HG03460 (cell line): ENCODE measurements at regions not wholly inside any gene's neighbourhood (a gene's known extent, or its start where the extent isn't known, plus 50 kb on each side); places are given as distances from the start of the nearest gene placed in this dataset.

Source experiments
- ATAC-seq: cut with Tn5 transposase; IDR thresholded peaks from one replicate; pipeline ENCODE4 v1.9.1; 2021; ENCODE audit not compliant: unreplicated experiment

- no peak for ATAC-seq
These were observed 657.3 kb downstream of the VGLL3 start for GRCh38 chr3:86333636-86334035.

DNA sequence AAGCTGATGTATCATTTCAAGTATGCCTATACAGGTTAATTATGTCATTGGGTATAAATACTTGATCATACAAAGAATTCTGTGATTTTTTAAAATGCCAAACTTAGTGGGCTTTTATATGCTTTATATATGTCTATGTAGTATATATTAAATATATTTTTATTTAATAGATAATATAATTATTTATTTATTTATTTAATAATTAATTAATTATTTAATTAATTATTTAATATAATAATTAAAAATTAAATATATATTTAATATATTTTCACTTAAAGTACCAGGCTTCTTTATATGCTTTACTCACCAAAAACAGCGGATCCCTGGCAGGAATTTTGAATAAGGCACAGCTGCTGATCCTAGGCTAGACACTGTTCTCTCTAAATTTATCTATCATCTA lies 687.0 kb downstream of the VGLL3 start:
- ATAC-seq: no peak

DNA sequence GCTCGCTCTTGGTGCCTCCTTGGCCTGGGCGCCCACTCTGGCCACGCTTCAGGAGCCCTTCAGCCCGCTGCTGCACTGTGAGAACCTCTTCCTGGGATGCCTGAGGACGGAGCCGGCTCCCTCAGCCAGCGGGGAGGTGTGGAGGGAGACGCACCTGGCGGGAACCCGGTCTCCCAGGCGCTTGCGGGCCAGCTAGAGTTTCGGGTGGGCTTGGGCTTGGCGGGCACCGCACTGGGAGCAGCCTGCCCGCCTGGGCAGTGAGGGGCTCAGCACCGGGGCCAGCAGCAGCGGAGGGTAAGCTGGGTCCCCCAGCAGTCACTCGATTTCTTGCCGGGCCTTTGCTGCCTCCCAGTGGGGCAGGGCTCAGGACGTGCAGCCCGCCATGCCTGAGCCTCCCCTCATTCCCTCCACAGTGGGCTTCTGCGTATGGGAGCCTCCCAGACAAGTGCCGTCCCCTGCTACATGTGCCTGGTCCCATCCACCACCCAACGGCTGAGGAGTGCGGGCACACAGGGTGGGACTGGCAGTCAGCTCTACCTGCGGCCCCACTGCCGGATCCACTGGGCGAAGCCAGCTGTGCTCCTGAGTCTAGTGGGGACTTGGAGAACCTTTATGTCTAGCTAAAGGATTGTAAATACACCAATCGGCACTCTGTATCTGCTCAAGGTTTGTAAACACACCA lies 708.7 kb downstream of the VGLL3 start:
- ATAC-seq: no peak

GRCh38 chr3:86269364-86270155 lies 721.4 kb downstream of the VGLL3 start:
- no peak for ATAC-seq

- ATAC-seq: peak; percentile 54
These were observed 732.9 kb downstream of the VGLL3 start for GRCh38 chr3:86257955-86258641.

DNA sequence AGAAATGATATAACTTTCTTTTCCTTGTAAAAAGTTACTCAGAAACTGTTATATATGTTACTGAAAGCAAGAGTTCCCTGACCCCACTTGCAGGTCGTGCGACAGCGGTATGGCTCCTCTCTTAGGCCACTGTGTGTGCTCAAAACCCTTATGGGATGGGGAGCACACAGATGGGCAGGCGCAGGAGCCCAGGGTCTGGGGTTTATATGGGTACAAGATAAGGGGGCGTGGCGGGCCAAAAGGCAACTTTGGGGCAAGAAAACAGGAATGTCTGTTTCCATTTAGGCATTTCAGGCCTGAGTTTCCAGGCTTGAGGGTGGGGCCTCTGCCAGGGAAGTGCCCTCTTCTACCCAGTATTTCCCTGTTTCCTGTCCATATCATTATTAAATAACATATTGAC lies 736.5 kb downstream of the VGLL3 start:
- ATAC-seq: no peak

GRCh38 chr3:86251781-86252180 lies 739.2 kb downstream of the VGLL3 start:
- ATAC-seq: no peak

GRCh38 chr3:86249833-86250232 lies 741.1 kb downstream of the VGLL3 start:
- no peak for ATAC-seq

DNA sequence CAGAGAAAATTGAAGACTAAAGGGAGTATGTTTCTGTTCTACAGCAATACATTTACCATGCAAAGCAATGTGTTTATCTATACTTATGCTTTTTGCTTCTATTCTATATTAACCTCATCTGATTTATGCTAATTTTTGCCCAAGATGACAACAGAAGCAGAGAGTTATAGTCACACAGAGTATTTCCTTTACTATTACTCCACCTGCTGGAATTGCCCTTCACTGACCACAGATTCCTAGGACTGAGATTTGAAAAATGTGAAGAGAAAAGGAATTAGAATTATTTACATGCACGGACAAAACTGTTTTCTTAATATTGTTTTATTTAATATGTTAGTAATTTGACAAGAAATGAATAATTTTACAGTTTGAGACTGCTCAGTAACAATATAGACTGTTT lies 745.6 kb downstream of the VGLL3 start:
- ATAC-seq: no peak

DNA sequence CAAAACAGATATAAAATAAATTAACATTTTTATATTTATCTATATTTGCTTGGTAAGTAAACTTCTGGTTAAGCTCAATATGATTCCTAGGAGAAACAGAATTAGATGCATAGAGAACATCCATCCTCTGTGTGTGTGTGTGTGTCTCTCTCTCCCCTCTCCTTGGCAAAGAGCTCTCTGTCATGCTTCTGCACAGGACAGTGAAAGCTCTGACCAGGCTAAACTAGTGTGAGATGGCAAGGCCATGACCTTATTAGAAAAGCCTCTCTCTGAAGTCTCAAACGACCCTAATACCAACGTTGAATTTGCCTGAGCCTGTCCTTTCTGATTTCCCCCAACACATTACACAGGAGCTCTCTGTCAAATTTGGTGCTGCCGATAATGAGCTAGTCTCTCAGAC lies 746.0 kb downstream of the VGLL3 start:
- no peak for ATAC-seq

DNA sequence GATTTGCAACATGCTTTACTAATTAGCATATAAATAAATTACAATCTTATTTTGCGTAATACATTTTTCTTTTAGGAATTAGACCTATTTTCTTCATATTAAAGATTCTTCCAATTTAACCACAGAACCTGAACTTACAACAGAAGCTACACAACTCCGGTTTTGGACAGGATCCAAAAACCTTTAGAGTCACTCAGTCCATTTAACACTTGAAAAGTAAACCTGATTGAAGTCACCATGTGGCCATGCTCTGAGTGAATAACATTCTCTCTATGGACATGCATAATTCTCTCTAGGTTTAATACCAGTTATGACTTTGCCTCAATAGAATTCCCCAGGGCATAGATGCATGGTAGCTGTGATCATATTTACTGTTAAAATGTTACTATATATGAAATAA lies 751.0 kb downstream of the VGLL3 start:
- no peak for ATAC-seq

- no peak for ATAC-seq
These were observed 756.3 kb downstream of the VGLL3 start for GRCh38 chr3:86234506-86235254.

DNA sequence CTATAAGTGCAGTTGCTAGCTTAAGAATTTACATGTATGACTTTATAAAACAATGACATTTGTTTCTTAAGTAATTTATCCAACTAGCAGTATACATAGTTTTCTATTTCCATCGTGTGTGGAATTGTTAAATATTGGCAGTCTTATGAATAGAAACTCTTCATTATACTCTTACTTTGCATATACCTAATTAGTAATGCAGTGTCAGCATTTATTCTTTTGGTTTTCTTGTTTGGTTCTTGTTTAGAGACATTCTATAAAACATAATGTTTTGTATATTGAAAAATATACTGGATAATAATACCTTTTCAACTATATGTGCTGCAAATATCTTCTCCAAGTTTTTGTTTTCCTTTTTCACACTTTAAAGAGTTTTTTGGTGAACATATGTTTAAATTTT lies 760.2 kb downstream of the VGLL3 start:
- no peak for ATAC-seq

DNA sequence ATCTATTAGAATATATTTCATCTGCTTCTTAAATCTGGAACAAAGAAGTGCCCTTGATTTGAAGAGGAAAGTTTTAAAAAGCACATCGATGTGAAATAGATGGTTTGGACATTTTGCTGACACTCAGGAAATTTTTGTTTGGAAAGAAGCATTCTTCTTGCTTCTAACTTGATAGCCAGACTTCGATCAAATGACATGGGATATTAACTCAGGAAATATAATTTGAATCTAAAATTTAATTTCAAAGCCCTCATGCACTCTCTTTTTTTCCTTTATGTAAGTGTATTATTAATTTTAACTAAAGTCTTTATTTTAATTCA lies 761.2 kb downstream of the VGLL3 start:
- no peak for ATAC-seq

GRCh38 chr3:86229086-86229774 lies 761.7 kb downstream of the VGLL3 start:
- ATAC-seq: no peak

GRCh38 chr3:86228101-86228500 lies 762.8 kb downstream of the VGLL3 start:
- no peak for ATAC-seq

- ATAC-seq: no peak
These were observed 765.5 kb downstream of the VGLL3 start for GRCh38 chr3:86225461-86225860.

DNA sequence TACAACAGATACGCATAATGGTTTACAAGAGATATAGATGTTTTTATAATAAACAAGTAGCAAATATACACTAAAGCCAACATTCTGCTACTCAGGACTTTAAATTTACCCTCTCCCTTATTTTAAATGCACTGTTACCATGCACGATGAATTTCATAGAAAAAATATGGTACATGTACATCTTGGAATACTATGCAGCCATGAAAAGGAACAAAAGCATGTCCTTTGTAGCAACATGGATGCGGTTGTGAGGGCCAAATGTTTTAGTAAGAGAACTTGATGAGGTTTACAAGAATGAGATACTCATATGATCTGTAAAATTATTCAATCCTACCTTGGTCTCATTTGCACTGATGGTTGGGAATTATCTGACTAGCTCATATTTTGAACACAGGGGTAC lies 769.3 kb downstream of the VGLL3 start:
- ATAC-seq: no peak

DNA sequence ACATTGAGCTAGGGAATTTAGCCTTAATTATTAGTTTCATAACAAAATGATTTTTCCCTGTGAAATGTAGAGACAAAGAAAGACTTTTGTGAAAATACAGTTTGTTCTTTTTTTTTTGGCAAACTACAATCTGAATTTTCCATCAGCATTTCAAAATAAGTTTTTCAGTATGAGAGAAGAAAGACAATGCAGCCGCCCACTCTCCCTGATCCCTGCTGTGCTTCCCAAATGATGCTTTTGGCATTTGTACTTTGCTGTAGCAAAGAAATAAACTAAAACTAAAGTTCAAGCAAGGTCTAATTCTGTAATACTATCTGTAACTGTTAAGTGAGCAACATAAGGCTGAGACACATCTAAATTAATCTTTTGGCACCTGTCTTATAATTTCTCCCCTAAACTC lies 782.2 kb downstream of the VGLL3 start:
- no peak for ATAC-seq

GRCh38 chr3:86182606-86183005 lies 808.3 kb downstream of the VGLL3 start:
- no peak for ATAC-seq

- ATAC-seq: no peak
These were observed 810.3 kb downstream of the VGLL3 start for GRCh38 chr3:86180696-86181095.
